ENCODE measurements at regions not wholly inside any gene's neighbourhood (a gene's known extent, or its start where the extent isn't known, plus 50 kb on each side); places are given as distances from the start of the nearest gene placed in this dataset.

DNA sequence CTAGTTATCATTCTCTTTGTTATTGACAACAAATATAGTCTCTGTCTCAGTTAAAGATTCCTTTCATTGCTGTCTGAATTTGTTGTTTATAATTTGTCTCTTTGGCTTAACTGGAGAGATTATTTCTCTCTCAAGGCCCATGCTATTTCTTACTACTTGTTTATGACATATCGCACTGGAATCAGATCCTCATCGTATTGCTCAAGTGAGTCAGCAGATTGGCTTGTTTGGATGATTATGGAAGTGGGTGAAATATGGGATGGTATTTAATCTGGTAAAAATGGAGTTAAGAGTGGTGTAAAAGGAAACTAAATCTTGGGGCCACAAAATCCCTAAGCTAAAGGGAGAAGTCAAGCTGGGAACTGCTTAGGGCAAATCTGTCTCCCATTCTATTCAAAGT lies 613.1 kb downstream of the SI start:
- Histone ChIP-seq H3K4me1 (ENCODE audit: control insufficient read depth, insufficient read depth, low read length) (no peaks in the 10 kb centered on the region), H3K27ac (ENCODE audit: extremely low read depth, low read depth, low read length) (no peak overlapping the region), H3K4me3 (ENCODE audit: low read depth, low read length) (no peak overlapping the region), H3K36me3 (ENCODE audit: control insufficient read depth in 2 of 2, insufficient read depth in 1 of 2, low read length in 2 of 2) (no peaks in the 10 kb centered on the region), H3K9me3 (ENCODE audit: control insufficient read depth, insufficient read depth, low read depth, low read length) (no peaks in the 10 kb centered on the region)
- ChIA-PET POLR2A (no interaction called here), CTCF (no interaction called here)
- TF ChIP-seq ZNF121 (tag by site-specific recombination; IDR thresholded peaks at IDR 0.05) (no peak), YY1 (tag by site-specific recombination; IDR thresholded peaks at IDR 0.05) (no peak), ZBTB48 (tag by site-specific recombination; IDR thresholded peaks at IDR 0.05) (no peak), ZNF843 (tag by site-specific recombination; IDR thresholded peaks at IDR 0.05) (no peak), ZNF785 (tag by site-specific recombination; IDR thresholded peaks at IDR 0.05) (no peak), ZNF140 (tag by site-specific recombination; IDR thresholded peaks at IDR 0.05) (no peak), BCL11B (tag by site-specific recombination; IDR thresholded peaks at IDR 0.05; ENCODE audit: low read depth) (no peak), ZSCAN23 (tag by site-specific recombination; IDR thresholded peaks at IDR 0.05) (no peak), ZNF664 (tag by site-specific recombination; IDR thresholded peaks at IDR 0.05) (no peak), SCRT2 (tag by site-specific recombination; IDR thresholded peaks at IDR 0.05) (no peak), ZNF571 (tag by site-specific recombination; IDR thresholded peaks at IDR 0.05) (no peak), KLF10 (tag by site-specific recombination; IDR thresholded peaks at IDR 0.05) (no peak), ZNF366 (tag by site-specific recombination; conservative IDR thresholded peaks at IDR 0.05) (no peak), ZNF354C (tag by site-specific recombination; IDR thresholded peaks at IDR 0.05; ENCODE audit: borderline replicate concordance, low read depth) (no peak)
- TF ChIP-seq, protein P1, sequence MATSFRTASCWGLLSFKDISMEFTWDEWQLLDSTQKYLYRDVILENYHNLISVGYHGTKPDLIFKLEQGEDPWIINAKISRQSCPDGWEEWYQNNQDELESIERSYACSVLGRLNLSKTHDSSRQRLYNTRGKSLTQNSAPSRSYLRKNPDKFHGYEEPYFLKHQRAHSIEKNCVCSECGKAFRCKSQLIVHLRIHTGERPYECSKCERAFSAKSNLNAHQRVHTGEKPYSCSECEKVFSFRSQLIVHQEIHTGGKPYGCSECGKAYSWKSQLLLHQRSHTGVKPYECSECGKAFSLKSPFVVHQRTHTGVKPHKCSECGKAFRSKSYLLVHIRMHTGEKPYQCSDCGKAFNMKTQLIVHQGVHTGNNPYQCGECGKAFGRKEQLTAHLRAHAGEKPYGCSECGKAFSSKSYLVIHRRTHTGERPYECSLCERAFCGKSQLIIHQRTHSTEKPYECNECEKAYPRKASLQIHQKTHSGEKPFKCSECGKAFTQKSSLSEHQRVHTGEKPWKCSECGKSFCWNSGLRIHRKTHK (tag by site-specific recombination; IDR thresholded peaks at IDR 0.05): no peak
- TF ChIP-seq, protein P2, sequence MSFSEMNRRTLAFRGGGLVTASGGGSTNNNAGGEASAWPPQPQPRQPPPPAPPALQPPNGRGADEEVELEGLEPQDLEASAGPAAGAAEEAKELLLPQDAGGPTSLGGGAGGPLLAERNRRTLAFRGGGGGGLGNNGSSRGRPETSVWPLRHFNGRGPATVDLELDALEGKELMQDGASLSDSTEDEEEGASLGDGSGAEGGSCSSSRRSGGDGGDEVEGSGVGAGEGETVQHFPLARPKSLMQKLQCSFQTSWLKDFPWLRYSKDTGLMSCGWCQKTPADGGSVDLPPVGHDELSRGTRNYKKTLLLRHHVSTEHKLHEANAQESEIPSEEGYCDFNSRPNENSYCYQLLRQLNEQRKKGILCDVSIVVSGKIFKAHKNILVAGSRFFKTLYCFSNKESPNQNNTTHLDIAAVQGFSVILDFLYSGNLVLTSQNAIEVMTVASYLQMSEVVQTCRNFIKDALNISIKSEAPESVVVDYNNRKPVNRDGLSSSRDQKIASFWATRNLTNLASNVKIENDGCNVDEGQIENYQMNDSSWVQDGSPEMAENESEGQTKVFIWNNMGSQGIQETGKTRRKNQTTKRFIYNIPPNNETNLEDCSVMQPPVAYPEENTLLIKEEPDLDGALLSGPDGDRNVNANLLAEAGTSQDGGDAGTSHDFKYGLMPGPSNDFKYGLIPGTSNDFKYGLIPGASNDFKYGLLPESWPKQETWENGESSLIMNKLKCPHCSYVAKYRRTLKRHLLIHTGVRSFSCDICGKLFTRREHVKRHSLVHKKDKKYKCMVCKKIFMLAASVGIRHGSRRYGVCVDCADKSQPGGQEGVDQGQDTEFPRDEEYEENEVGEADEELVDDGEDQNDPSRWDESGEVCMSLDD (tag by site-specific recombination; IDR thresholded peaks at IDR 0.05): no peak
- TF ChIP-seq, protein P3, sequence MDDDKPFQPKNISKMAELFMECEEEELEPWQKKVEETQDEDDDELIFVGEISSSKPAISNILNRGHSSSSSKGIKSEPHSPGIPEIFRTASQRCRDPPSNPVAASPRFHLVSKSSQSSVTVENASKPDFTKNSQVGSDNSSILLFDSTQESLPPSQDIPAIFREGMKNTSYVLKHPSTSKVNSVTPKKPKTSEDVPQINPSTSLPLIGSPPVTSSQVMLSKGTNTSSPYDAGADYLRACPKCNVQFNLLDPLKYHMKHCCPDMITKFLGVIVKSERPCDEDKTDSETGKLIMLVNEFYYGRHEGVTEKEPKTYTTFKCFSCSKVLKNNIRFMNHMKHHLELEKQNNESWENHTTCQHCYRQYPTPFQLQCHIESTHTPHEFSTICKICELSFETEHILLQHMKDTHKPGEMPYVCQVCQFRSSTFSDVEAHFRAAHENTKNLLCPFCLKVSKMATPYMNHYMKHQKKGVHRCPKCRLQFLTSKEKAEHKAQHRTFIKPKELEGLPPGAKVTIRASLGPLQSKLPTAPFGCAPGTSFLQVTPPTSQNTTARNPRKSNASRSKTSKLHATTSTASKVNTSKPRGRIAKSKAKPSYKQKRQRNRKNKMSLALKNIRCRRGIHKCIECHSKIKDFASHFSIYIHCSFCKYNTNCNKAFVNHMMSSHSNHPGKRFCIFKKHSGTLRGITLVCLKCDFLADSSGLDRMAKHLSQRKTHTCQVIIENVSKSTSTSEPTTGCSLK (tag by site-specific recombination; IDR thresholded peaks at IDR 0.05): no peak
- TF ChIP-seq, protein P4, sequence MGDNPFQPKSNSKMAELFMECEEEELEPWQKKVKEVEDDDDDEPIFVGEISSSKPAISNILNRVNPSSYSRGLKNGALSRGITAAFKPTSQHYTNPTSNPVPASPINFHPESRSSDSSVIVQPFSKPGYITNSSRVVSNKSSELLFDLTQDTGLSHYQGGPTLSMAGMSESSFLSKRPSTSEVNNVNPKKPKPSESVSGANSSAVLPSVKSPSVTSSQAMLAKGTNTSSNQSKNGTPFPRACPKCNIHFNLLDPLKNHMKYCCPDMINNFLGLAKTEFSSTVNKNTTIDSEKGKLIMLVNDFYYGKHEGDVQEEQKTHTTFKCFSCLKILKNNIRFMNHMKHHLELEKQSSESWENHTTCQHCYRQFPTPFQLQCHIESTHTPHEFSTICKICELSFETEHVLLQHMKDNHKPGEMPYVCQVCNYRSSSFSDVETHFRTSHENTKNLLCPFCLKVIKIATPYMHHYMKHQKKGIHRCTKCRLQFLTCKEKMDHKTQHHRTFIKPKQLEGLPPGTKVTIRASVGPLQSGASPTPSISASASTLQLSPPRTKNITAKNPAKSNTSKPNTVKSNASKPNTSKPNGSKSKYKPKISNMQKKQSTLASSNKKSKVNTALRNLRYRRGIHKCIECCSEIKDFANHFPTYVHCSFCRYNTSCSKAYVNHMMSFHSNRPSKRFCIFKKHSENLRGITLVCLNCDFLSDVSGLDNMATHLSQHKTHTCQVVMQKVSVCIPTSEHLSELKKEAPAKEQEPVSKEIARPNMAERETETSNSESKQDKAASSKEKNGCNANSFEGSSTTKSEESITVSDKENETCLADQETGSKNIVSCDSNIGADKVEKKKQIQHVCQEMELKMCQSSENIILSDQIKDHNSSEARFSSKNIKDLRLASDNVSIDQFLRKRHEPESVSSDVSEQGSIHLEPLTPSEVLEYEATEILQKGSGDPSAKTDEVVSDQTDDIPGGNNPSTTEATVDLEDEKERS (tag by site-specific recombination; IDR thresholded peaks at IDR 0.05): no peak
- TF ChIP-seq, protein P5, sequence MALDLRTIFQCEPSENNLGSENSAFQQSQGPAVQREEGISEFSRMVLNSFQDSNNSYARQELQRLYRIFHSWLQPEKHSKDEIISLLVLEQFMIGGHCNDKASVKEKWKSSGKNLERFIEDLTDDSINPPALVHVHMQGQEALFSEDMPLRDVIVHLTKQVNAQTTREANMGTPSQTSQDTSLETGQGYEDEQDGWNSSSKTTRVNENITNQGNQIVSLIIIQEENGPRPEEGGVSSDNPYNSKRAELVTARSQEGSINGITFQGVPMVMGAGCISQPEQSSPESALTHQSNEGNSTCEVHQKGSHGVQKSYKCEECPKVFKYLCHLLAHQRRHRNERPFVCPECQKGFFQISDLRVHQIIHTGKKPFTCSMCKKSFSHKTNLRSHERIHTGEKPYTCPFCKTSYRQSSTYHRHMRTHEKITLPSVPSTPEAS (tag by site-specific recombination; IDR thresholded peaks at IDR 0.05): no peak
- TF ChIP-seq, protein P6, sequence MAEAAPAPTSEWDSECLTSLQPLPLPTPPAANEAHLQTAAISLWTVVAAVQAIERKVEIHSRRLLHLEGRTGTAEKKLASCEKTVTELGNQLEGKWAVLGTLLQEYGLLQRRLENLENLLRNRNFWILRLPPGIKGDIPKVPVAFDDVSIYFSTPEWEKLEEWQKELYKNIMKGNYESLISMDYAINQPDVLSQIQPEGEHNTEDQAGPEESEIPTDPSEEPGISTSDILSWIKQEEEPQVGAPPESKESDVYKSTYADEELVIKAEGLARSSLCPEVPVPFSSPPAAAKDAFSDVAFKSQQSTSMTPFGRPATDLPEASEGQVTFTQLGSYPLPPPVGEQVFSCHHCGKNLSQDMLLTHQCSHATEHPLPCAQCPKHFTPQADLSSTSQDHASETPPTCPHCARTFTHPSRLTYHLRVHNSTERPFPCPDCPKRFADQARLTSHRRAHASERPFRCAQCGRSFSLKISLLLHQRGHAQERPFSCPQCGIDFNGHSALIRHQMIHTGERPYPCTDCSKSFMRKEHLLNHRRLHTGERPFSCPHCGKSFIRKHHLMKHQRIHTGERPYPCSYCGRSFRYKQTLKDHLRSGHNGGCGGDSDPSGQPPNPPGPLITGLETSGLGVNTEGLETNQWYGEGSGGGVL (tag by site-specific recombination; IDR thresholded peaks at IDR 0.05): no peak

All from HEK293 (cell line).